PC-3 (cell line): ENCODE measurements at regions not wholly inside any gene's neighbourhood (a gene's known extent, or its start where the extent isn't known, plus 50 kb on each side); places are given as distances from the start of the nearest gene placed in this dataset.

Experiments
- EZH2 ChIP-seq: fragments of 300-600 bp; sonication (generic); IDR thresholded peaks from one replicate; pipeline ENCODE4 v1.6.1; 2017; ENCODE audit warnings: antibody characterized with exemption, mild to moderate bottlenecking, low read length; ENCODE audit not compliant: unreplicated experiment
- EZH2phosphoT487 ChIP-seq: fragments of 300-600 bp; sonication (generic); IDR thresholded peaks from 2 replicates; pipeline ENCODE4 v1.6.1; 2018; ENCODE audit warnings: mild to moderate bottlenecking, antibody characterized with exemption, low read length, borderline replicate concordance
- TF ChIP-seq, protein P1 (sequence below): fragments of 300-600 bp; sonication (generic); conservative IDR thresholded peaks from 2 replicates; pipeline ENCODE4 v1.5.1; 2017; ENCODE audit warnings: antibody characterized with exemption, low read depth, mild to moderate bottlenecking, low read length

DNA sequence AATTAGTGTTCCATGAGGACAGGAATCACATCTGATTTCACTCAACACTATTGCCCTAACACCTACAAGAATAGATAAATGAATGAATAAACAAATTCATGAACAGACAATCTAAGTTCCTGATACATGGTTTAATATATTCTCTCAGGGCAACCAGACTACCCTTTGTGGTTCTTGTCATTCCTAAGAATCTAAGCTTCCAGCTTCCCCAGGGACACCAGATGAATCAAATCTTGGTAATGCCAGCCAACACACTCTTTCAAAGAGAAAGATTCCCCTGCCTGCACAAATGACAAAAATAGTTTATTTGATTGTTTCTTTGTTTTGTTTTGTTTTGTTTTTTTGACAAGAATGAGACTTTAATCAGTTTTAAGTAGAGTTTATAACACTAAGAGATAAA, 237.5 kb upstream of the CHAC2 start:
- TF ChIP-seq EZH2phosphoT487: no peak
- no peak for TF ChIP-seq EZH2
- TF ChIP-seq, protein P1, sequence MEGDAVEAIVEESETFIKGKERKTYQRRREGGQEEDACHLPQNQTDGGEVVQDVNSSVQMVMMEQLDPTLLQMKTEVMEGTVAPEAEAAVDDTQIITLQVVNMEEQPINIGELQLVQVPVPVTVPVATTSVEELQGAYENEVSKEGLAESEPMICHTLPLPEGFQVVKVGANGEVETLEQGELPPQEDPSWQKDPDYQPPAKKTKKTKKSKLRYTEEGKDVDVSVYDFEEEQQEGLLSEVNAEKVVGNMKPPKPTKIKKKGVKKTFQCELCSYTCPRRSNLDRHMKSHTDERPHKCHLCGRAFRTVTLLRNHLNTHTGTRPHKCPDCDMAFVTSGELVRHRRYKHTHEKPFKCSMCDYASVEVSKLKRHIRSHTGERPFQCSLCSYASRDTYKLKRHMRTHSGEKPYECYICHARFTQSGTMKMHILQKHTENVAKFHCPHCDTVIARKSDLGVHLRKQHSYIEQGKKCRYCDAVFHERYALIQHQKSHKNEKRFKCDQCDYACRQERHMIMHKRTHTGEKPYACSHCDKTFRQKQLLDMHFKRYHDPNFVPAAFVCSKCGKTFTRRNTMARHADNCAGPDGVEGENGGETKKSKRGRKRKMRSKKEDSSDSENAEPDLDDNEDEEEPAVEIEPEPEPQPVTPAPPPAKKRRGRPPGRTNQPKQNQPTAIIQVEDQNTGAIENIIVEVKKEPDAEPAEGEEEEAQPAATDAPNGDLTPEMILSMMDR: no peak
